GM12878 (cell line): ENCODE measurements at regions not wholly inside any gene's neighbourhood (a gene's known extent, or its start where the extent isn't known, plus 50 kb on each side); places are given as distances from the start of the nearest gene placed in this dataset.

Source experiments
- ATAC-seq: fragments of 200-7000 bp; cut with Tn5 transposase; 3 replicates; pipeline ENCODE4 v1.9.1; 2020; ENCODE audit warnings: mild to moderate bottlenecking, moderate library complexity
- BruUV-seq: library from RNA; stranded (reverse); fragments of 400-500 nt; replicated peaks from 2 replicates; lab custom pipeline; 2021; lab: Mats Ljungman, UMichigan
- CTCF ChIA-PET: fragments of 300-600 bp; sonication (Branson Sonifier 250); formaldehyde crosslinking; extraction: SDS; loops from one replicate; lab custom pipeline; 2021; ENCODE audit warnings: inconsistent platforms; lab: Yijun Ruan, JAX
- POLR2A ChIA-PET: fragments of 350-600 bp; formaldehyde crosslinking; extraction: SDS; loops from one replicate; lab custom pipeline; 2021; ENCODE audit warnings: inconsistent platforms; lab: Charles Lee
- RAD21 ChIA-PET: fragments of 300-600 bp; sonication (Branson Sonifier 250); formaldehyde crosslinking; loops from one replicate; lab custom pipeline; 2023; ENCODE audit warnings: antibody characterized with exemption; ENCODE audit not compliant: unreplicated experiment; lab: Charles Lee
- SMC1A ChIA-PET: fragments of 300-600 bp; sonication (Branson Sonifier 250); formaldehyde crosslinking; loops from one replicate; lab custom pipeline; 2023; ENCODE audit not compliant: unreplicated experiment, uncharacterized antibody; lab: Charles Lee
- DNase-seq: peaks from one replicate; pipeline ENCODE4 v3.0.0-alpha.2; 2011; ENCODE audit warnings: low read depth, low spot score
- FAIRE-seq: peaks from 3 replicates; lab custom pipeline; 2011; peaks lifted over from hg19 to GRCh38; lab: Jason Lieb, UNC
- H2AFZ ChIP-seq: 2 replicates; pipeline ENCODE4 v1.6.0; 2011; ENCODE audit warnings: low read depth, low read length, control low read depth; ENCODE audit not compliant: control insufficient read depth
- H3K27ac ChIP-seq: 2 replicates; pipeline ENCODE4 v1.5.1; 2011; ENCODE audit warnings: control low read depth; ENCODE audit not compliant: control insufficient read depth, insufficient read depth
- H3K27me3 ChIP-seq, 2 experiments: replicated peaks in 1 of 2; 2 replicates each; pipeline versions ENCODE4 v1.6.0 to v1.6.1; 2011; ENCODE audit warnings: low read length in 1 of 2; ENCODE audit not compliant: control insufficient read depth in 2 of 2, insufficient read depth in 2 of 2
- H3K36me3 ChIP-seq, 2 experiments: 2 replicates each; pipeline ENCODE4 v1.5.1; 2011; ENCODE audit warnings: low read length in 1 of 2; ENCODE audit not compliant: control insufficient read depth in 2 of 2, insufficient read depth in 2 of 2
- H3K4me1 ChIP-seq: 2 replicates; pipeline ENCODE4 v1.6.1; 2011; ENCODE audit warnings: mild to moderate bottlenecking, low read length, moderate library complexity, mixed read lengths; ENCODE audit not compliant: control insufficient read depth, insufficient read depth
- H3K4me2 ChIP-seq: 2 replicates; pipeline ENCODE4 v1.6.0; 2011; ENCODE audit warnings: control low read depth; ENCODE audit not compliant: control insufficient read depth, insufficient read depth
- H3K4me3 ChIP-seq: fragments of 200-600 bp; sonication (generic); 2 replicates; pipeline ENCODE4 v1.5.1; 2016
- H3K79me2 ChIP-seq: 2 replicates; pipeline ENCODE4 v1.6.0; 2011; ENCODE audit warnings: low read length; ENCODE audit not compliant: control insufficient read depth, insufficient read depth
- H3K9ac ChIP-seq: 2 replicates; pipeline ENCODE4 v1.8.0; 2011; ENCODE audit warnings: low read length, control low read depth, mixed read lengths; ENCODE audit not compliant: control insufficient read depth, insufficient read depth
- H3K9me3 ChIP-seq: replicated peaks from 3 replicates; pipeline ENCODE4 v1.5.1; 2011; ENCODE audit warnings: mild to moderate bottlenecking, low read length; ENCODE audit not compliant: control insufficient read depth, insufficient read depth
- H4K20me1 ChIP-seq: 2 replicates; pipeline ENCODE4 v1.6.0; 2011; ENCODE audit not compliant: control insufficient read depth, insufficient read depth
- E4F1 ChIP-seq: fragments of 450-650 bp; IDR thresholded peaks from 2 replicates; pipeline ENCODE4 v1.6.1; 2018; ENCODE audit warnings: borderline replicate concordance, mild to moderate bottlenecking; ENCODE audit not compliant: partially characterized antibody
- EED ChIP-seq: sonication (generic); IDR thresholded peaks from 2 replicates; pipeline ENCODE4 v1.6.1; 2016; ENCODE audit warnings: antibody characterized with exemption, low read depth
- ELK1 ChIP-seq: IDR thresholded peaks from 2 replicates; pipeline ENCODE4 v1.6.1; 2012; ENCODE audit warnings: low read depth, low read length, improper control_type of control experiment
- KAT2A ChIP-seq: conservative IDR thresholded peaks from 2 replicates; pipeline ENCODE4 v1.6.1; 2011; ENCODE audit warnings: low read depth, low read length; ENCODE audit not compliant: control insufficient read depth
- KLF5 ChIP-seq: fragments of 450-650 bp; IDR thresholded peaks from 2 replicates; pipeline ENCODE4 v1.6.1; 2014; ENCODE audit warnings: mild to moderate bottlenecking; ENCODE audit not compliant: partially characterized antibody
- PML ChIP-seq: IDR thresholded peaks from 2 replicates; pipeline ENCODE4 v1.6.1; 2012; ENCODE audit warnings: low read length, inconsistent platforms
- POLR2AphosphoS2 ChIP-seq: IDR thresholded peaks from 2 replicates; pipeline ENCODE4 v1.6.1; 2011; ENCODE audit warnings: low read depth, mild to moderate bottlenecking, low read length, improper control_type of control experiment, moderate library complexity
- RAD51 ChIP-seq: fragments of 450-650 bp; IDR thresholded peaks from 2 replicates; pipeline ENCODE4 v1.6.1; 2016; ENCODE audit warnings: moderate library complexity, mild to moderate bottlenecking, inconsistent platforms
- RFX5 ChIP-seq: IDR thresholded peaks from 2 replicates; pipeline ENCODE4 v1.6.1; 2011; ENCODE audit warnings: low read depth, low read length, improper control_type of control experiment
- SIX5 ChIP-seq: IDR thresholded peaks from 2 replicates; pipeline ENCODE4 v1.6.1; 2011; ENCODE audit warnings: mild to moderate bottlenecking, low read depth, low read length, moderate library complexity; ENCODE audit not compliant: severe bottlenecking
- SMC3 ChIP-seq: IDR thresholded peaks from 2 replicates; pipeline ENCODE4 v1.6.1; 2011; ENCODE audit warnings: low read length, improper control_type of control experiment, borderline replicate concordance
- SPI1 ChIP-seq: IDR thresholded peaks from 2 replicates; pipeline ENCODE4 v1.6.1; 2011; ENCODE audit warnings: low read depth, mild to moderate bottlenecking, low read length, moderate library complexity, borderline replicate concordance; ENCODE audit not compliant: insufficient read depth
- SUZ12 ChIP-seq: fragments of 200-600 bp; sonication (generic); IDR thresholded peaks from one replicate; pipeline ENCODE4 v1.6.1; 2018; ENCODE audit warnings: antibody characterized with exemption, mild to moderate bottlenecking; ENCODE audit not compliant: unreplicated experiment
- TCF12 ChIP-seq: IDR thresholded peaks from 2 replicates; pipeline ENCODE4 v1.6.1; 2011; ENCODE audit warnings: low read depth, mild to moderate bottlenecking, low read length
- TCF7 ChIP-seq: IDR thresholded peaks from 2 replicates; pipeline ENCODE4 v1.6.1; 2014; ENCODE audit warnings: antibody characterized with exemption, borderline replicate concordance
- YY1 ChIP-seq: IDR thresholded peaks from 2 replicates; pipeline ENCODE4 v1.6.1; 2011; ENCODE audit warnings: low read depth, mild to moderate bottlenecking, low read length
- ZNF274 ChIP-seq: IDR thresholded peaks from one replicate; pipeline ENCODE4 v1.8.0; 2011; ENCODE audit not compliant: insufficient read length, insufficient read depth
- ZNF592 ChIP-seq: fragments of 450-650 bp; IDR thresholded peaks from 2 replicates; pipeline ENCODE4 v1.6.1; 2017; ENCODE audit warnings: mild to moderate bottlenecking, moderate library complexity
- WGBS: methylation state at CpG from one replicate; pipeline ENCODE4 v1.1.6; 2016; ENCODE audit warnings: low lambda C conversion rate; ENCODE audit not compliant: insufficient replicate concordance, insufficient coverage; ENCODE audit errors: missing lambda C conversion rate; 5-methylcytosine and 5-hydroxymethylcytosine counted together
- in situ Hi-C: fragments of 300-500 bp; cut with MboI; formaldehyde crosslinking; loops from 9 replicates; pipeline ENCODE4 v1.14.3; 2018; ENCODE audit warnings: mixed read lengths
- intact Hi-C: fragments of 100-400 bp; cut with micrococcal nuclease; formaldehyde crosslinking; loops from one replicate; pipeline ENCODE4 v1.14.2; 2022; ENCODE audit not compliant: unreplicated experiment

GRCh38 chr2:155498106-155498505 is 799.6 kb downstream of the KCNJ3 start (continued):
- TF ChIP-seq POLR2AphosphoS2 (no peak), ZNF274 (no peak), ZNF592 (no peak), RFX5 (no peak), PML (no peak), SUZ12 (no peak)

GRCh38 chr2:155494744-155495143 is 796.2 kb downstream of the KCNJ3 start:
- Histone ChIP-seq H3K27ac (no peak overlapping the region), H3K9me3 (no peaks in the 10 kb centered on the region), H3K79me2 (no peaks in the 10 kb centered on the region), H3K4me3 (no peak overlapping the region), H4K20me1 (no peaks in the 10 kb centered on the region), H3K9ac (no peak overlapping the region), H3K27me3 (no peaks in the 10 kb centered on the region), H3K4me1 (no peaks in the 10 kb centered on the region), H3K4me2 (no peak overlapping the region), H3K36me3 (no peaks in the 10 kb centered on the region), H2AFZ (no peak overlapping the region)
- ATAC-seq (no peak), FAIRE-seq (no peak), DNase-seq (no peak)
- CTCF ChIA-PET, result no interaction called here
- POLR2A ChIA-PET, result interaction anchor here (0.5 kb wide), 1 partner anchor 1079 kb away, joined by 3 read pairs; no protein-coding TSS in a partner anchor
- in situ Hi-C loops (no loop called here), intact Hi-C loops (no loop called here)
- RAD21 ChIA-PET, result no interaction called here
- BruUV-seq, result no TSS peak
- 20% methylated on average over 3 of the region's 3 CpGs for WGBS
- SMC1A ChIA-PET, result no interaction called here
- no peak for TF ChIP-seq SPI1
- no peak for TF ChIP-seq RAD51
- TF ChIP-seq ELK1, result no peak
- no peak for TF ChIP-seq KAT2A
- TF ChIP-seq SIX5, result no peak
- no peak for TF ChIP-seq SMC3
- no peak for TF ChIP-seq YY1
- no peak for TF ChIP-seq TCF12
- no peak for TF ChIP-seq EED
- no peak for TF ChIP-seq TCF7
- TF ChIP-seq E4F1, result no peak
- TF ChIP-seq KLF5, result no peak
